GM18870 (cell line): ENCODE measurements at regions not wholly inside any gene's neighbourhood (a gene's known extent, or its start where the extent isn't known, plus 50 kb on each side); places are given as distances from the start of the nearest gene placed in this dataset.

Experiments
- ATAC-seq: cut with Tn5 transposase; IDR thresholded peaks from one replicate; pipeline ENCODE4 v1.9.1; 2021; ENCODE audit warnings: moderate library complexity; ENCODE audit not compliant: unreplicated experiment

DNA sequence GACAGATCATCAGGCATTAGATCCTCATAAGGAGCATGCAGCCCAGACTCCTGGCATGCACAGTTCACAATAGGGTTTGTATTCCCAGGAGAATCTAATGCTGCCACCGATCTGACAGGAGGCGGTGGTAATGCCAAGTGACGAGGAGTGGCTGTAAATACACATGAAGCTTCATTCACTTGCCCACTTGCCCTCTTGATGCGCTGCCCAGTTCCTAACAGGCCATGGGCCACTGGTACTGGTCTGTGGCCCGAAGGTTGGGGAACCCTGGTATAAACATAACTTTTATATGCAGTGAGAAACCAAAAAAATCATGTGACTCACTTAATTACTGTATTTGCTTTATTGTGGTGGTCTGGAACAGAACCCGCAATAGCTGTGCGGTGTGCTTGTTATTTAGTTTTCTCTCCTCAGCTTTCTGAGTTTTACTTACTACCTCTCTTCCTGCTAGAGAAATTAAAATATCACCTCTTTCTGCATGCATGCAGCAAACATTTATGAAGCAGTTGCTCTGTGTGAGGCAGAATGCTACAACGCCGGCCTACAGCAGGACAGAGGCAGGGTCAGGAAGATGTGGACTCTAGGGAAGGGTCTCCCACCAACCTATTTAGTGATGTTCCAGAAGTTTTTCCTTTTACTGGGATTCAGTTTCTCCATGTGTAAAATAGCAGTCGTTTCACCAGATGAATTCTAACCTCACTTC, 151.3 kb downstream of the MAF start:
- no peak for ATAC-seq

DNA sequence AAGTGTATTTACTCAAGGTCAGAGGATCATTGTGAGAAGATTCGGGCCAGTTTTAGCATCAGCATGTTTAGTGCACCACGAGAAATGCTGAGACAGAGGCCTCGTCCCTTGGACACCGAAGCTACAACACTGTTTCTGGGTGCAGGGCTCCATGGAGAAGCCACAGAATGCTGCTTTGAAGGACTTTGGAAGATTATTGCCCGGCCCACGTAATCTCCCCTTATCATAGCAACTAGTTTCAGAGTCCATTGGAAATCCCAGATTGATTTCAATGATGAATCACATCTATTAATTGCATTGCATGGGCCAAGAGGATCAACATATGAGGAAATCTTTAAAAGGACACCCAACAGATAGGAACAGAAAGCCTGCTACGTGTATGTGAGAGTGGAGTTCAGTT, 156.0 kb downstream of the MAF start:
- ATAC-seq: no peak

DNA sequence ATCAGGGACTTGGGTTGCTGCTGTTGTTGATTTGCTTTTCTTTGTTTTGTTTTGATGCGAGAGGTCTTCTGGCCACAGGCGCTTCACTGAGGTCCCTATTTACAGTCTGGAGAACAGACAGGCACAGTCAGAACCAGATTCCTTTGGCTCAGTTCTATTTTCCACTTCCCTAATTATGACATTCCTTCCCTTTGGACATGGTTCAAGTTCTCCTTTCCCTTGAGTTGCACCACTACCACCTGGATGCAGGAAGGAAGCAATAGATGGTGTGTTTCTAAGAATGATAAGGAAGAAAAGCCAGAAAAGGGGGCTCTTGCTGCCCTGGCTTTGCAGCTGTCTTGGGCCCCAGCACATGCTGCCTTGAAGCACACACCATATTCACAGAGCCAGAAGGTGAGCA, 160.6 kb downstream of the MAF start:
- no peak for ATAC-seq

DNA sequence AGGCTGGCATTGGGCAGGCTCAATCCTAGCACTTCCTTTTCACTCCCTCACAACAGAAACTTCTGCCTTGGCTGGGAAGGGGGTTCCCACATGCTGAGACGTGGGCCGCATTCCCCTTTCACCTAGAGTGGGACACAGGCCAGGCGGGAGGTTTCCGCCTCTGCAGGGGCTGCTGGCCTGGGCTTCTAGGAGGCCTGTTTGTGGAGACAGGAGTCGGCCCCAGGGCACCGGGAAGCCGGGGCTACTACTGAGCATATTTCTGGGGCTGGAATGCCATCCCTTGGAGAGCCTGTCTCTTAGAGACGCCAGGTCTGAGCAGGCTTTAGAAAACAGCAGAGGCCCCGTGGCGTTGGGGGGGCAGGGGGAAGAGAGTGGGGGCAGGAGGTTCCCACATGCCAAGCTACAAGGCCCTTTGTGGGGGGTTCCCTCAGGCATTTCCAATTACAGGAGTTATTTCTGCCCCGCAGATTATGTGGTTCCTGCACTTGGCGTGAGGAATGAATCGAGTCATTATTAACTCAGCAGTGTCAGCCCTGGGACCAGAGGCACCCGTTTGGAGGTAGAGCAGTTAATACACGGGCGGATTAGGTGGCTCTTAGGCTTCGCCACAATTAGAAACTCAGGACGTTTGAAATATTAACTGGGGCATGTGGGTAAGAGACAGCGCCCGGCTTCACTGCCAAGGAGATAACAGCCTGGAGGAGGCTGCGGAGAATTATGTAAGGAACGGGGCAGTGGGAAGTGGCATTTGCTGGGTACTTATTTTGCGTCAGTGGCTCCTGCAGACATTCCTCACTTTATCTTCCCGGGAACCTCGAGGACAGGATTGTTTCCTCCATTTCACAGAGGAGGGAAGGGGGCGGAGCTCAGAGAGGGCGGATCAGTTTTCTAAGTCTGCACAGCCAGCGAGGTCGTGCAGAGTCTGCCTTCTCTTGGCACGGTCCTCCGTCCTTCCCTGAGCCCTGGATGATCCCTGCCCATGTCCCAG, 162.5 kb downstream of the MAF start:
- no peak for ATAC-seq

DNA sequence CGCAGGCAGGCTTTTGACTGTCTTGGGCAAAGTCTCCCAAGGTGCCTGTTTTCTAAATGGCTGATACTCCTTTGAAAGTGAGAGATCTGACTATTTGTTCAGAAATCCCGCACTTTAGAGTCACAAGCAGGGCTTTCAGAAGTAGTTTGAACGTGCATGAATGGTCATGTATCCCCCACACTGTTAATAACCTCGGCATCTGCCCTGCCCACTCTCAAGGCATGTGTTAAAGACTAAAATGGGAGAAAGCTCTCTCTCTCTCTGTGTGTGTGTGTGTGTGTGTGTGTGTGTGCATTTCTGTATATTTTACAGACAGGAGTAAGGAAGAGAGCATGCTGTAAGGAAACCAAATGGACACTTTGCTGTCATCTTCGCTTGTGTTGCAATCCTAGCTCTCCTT, 163.7 kb downstream of the MAF start:
- ATAC-seq: no peak

DNA sequence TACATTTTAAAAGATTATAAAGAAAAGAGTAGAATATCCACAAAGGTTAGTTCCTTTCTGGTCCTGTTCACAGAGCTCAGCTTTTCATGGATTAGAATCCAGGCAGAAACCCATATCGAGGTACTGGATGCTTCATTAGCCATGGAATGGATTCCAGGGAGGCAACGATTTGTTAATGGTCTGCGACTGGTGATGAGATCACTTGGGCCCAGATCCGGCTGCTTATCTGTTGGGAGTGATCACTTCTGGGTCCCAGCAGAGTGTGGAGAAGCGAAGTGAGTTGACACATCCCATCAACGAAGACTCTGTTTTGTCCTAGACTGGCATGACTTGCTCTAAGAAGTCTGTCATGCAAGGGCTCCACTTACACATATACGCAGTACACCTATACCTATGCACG, 165.8 kb downstream of the MAF start:
- ATAC-seq: no peak

DNA sequence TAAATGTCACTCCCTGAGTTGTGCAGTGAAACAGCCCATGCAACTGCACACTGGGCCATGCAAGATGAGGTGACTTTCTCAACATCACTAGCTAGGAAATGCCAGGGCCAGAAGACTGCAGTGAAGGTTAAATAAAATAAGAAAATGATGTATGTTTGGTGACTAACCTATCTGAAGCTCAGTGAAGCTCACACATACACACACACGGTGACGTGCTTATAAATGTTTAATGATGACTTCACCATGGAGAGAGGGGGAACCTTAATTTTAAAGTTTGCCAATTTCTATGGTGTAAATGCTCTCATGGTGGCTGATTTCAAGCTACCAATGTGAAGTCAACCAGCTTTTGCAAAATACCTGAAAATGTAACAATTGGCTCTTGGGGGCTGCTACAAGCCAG, 166.4 kb downstream of the MAF start:
- ATAC-seq: no peak

DNA sequence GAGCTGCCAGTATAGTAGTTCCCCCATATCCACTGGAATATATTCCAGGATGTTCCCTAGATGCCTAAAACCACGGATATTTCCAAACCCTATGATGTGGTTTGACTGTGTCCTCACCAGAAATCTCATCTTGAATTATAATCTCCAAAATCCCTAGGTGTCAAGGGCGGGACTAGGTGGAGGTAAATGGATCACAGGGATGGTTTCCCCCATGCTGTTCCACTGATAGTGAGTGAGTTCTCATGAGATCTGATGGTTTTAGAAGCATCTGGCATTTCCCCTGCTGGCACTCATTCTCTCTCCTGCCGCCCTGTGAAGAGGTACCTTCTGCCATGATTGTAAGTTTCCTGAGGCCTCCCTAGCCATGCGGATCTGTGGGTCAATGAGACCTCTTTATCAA, 168.6 kb downstream of the MAF start:
- no peak for ATAC-seq

DNA sequence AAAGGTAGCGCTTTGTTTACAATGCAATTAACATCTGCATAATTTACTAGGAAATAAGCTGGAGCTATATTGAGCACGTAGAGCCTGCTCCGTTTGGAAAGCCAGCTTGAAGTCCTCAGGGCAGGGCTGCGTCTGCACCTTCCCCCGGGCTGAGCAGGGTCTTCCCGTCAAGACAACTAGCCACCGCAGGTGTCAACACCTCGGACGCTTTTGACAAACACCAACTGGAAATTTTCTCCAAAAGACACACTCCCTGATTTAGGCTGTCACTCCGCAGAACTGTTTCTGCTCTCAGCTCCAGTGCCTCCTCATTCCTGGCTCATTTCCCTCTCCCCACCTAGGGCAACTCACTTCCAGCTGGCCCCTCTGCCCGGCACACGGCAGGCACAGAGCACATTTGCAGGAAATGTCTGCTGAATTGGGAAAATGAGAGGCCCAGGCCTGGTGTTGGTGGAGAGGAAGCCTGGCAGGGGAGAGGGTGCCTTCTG, 170.3 kb downstream of the MAF start:
- no peak for ATAC-seq

DNA sequence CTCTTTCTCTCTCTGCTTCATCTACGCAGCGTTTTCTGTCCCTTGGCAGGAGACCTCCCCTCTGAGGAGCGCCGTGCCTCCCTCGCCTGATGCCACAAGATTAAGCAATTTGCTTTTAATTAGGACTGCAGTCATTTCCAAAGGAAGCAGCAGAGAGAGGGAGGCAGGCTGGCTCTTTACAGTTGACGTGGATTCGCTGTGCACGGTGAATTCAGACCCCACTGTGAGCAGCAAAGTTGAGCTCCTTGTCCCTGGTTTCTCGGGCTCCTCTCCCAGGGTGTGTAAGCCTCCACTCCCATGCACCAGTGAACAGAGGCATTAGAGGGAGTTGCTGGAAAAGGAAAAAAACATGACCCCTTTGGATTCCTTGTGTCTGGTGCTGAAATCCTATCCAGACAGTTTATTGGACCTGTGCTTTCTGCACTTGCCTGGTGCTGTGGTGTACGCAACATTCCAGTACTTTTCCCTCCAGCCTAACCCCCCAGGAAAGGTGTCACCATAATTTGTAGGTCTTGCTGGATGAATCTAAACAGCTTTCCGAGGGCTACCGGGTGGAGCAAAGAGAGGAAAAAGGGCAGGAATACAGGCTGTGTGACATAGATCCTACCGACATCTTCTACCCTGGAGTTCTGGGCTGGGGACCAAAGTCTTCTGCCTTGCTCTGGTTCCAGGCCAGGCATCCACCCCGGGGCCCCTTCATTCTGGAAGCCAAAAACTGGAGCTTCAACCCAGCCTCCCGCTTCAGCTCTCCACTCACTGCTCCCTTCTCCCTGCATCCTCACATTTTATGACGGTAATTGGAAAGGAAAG, 171.0 kb downstream of the MAF start:
- ATAC-seq: no peak

DNA sequence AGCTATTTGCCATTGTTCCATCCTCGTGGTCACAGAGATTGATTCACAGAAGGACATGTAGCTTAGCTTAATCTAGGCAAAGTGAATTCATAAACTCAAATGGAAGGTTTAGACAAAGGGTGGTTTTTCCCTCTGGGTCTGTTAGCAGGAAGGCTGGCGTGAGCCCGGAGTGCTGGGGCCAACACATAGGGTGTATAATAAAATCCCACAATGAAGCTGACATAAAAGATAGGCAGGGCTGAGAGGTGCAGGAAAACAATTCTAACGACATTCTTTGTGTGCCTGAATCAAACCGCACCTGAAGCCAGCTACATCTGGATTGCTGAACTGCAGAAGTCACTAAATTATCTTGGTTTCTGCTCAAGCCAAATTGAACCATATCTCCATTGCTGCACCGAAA, 173.9 kb downstream of the MAF start:
- no peak for ATAC-seq

DNA sequence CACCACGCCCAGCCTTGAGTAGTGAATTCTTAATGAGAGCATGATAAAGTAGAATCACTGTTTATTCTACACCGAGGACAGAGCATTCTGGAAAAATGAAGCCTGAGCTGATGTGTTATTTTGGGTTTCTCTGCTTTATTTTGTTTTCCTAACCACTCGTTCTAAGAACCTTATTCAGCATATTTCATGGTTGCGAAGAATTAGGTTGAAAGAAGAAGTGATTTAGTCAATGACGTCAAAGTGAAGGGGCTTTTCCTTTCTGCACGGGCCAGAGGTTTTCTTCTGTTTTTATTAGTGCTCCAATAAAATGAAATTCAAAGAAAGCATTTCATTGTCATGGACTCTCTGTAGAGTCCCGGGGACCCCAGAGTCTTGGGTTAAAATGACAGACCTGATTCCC, 178.5 kb downstream of the MAF start:
- ATAC-seq: no peak

DNA sequence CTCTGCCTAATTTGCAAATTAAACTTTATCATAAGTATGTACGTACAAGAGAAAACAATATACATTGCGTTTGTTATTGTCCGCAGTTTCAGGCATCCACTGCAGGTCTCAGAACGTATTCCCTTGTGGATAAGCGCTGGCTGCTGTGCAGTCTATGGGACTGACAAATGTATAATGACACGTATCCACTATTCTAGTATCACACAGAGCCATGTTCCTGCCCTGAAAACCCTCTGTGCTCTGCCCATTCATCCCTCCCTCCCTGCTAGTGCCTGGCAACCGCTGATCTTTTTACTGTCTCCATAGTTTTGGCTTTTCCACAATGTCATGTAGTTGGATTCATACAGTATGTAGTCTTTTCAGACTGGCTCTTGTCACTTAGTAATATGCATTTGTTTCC, 179.4 kb downstream of the MAF start:
- no peak for ATAC-seq

DNA sequence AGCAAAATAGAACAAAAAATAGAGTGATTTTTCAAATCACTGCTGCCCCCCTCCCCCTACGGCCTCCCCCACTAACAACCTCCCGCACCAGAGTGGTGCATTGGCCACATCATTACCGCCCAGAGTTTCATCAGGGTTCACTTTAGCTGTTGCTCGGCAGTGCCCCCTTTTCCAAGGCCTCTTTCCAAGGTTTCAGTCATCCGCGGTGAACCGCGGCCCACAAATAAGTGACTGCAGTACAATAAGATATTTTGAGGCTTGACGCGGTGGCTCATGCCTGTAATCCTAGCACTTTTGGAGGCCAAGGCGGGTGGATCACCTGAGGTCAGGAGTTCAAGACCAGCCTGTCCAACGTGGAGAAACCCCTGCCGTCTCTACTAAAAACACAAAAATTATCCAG, 180.0 kb downstream of the MAF start:
- no peak for ATAC-seq

DNA sequence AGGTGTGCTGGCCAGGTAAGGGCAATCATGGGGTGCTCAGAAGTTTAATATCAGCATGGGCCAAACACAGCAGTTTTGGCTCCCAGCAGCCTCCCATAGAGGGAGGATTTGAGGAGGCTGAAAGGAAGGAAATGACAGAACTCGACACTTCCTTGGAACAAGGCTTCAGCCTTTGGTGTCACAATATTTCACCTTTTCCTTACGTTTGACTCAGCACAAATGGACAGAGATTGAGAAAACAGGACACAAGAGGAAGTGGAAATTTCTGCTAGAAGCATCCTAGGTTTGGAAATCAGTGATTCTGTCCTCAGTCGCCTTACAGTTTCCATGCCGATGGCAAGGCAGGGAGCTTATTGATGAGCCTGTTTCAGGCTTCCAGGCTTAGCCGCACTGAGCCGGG, 181.4 kb downstream of the MAF start:
- ATAC-seq: no peak

DNA sequence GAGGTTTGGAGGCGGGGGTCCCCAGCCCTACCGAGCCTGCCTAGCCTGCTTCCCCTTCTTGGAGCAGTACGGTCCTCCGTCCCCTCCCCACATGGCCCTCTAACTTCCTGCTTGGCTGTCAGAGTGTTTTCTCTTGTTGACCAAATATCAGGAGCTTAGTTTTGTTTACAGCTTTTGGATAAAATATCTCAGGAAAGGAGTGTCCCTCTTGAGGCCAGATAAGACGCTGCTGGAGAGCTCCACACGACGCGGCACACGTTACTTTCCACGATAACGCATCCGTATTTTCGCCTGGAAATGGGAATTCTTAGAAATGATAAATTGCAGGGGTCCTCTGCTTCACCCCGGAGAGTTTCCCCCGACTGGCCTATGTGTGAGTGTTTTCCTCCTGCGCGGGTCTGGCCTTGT, 182.9 kb downstream of the MAF start:
- no peak for ATAC-seq

DNA sequence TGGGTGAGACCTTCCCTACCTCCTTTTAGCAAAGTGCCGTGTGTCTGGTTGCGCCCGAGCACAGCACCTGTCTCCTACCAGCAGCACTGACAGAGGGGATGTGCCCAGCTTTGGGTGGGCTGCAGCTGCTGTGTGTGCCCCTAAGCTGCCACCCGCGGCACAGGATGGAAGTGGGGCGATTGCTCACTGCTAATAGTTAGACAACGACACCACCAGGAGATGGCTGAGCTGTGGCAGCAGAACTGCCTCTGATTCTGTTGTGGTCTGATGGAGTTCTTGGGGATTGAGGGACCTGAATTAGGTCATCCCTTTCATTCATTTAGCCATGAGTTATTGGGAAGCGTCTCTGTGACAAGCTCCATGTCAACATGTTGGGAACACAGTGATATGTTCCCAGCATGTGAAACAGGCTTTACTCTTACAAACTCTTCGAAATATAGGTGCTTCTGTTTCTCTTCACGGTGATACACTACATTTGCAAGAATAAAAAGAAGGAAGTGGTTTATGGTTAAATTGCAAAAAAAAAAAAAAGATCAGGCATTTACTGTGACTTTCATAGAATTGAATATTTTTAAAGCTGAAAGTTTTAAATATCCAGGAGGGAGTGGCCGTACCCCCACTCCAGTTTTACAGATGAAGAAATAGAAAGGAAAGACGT, 184.4 kb downstream of the MAF start:
- ATAC-seq: no peak

DNA sequence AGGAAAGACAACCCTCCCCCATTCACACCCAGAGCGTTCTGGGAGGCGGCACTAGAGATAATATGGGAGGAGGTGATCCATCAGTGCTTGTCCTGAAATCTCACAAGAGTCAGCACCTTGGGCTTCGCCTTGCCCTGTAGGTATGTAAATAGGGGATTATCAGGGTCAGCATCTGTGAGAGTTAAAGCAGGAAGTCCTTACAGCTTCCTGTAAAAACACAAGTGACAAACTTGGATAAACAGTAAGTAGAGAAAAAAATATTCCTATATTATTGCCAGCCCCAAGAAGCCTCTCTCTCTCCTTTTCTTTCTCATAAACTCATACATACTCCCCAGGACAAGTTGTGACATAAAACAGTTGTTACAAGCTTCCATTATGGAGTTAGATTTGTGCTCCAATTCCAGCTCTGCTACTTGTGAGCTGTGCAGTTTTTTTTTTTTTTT, 187.7 kb downstream of the MAF start:
- ATAC-seq: no peak

DNA sequence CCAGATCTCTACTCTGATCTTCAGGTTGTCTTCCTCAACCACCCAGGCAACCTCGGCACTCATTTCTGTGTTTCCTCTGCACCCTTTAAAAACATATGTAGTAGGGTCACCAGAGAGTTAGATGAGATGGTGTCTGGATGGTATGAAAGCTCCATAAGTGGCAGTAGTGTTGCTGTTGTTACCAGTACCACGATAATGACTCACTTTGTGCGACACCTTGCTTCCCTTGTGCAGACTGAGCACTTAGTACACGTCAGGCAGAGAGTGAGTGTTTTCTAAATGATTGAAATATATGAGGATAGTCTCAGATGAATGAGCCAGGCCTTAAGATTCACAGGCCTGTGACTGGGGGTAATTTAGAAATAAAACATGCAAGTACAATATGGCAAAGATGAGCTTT, 188.7 kb downstream of the MAF start:
- no peak for ATAC-seq

DNA sequence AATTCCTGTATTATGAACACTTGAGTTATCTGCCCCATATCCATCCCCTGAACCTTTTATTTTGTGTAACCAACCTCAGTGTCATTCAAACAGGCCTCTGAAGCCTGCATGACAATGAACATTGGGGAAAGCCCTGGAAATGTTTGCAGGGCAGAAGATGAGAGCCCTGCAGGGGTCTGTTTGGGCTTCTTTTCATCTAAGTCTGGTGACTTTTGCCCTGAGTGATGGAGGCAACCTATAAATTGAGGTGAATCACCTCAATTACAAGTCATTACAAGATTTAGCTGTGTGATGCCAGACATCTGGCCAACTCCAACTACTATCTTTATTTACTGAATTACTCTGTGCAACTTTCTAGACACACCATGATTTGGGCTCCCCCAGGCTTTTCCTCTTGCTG, 189.2 kb downstream of the MAF start:
- ATAC-seq: no peak

DNA sequence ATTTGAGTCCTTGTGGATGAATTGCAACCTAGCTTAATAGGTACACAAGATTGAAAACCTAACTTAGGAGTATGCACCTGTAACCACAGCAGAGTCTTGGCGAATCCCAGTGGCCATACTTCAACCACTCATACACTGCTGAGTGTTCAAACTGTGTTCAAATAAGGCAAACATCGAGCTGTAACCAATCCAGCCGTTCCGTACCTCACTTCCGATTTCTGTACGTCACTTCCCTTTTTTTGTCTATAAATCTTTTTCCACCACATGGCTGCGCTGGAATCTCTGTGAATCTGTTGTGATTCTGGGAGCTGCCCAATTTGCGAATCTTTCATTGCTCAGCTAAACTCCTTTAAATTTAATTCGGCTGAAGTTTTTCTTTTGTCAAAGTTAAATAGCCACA, 190.6 kb downstream of the MAF start:
- no peak for ATAC-seq
